ENCODE measurements at regions not wholly inside any gene's neighbourhood (a gene's known extent, or its start where the extent isn't known, plus 50 kb on each side); places are given as distances from the start of the nearest gene placed in this dataset.
"Not testable (repeated sequence)": the region's sequence is repeated elsewhere in the genome, so short reads cannot be mapped to it uniquely, and the experiment has no call there.

DNA sequence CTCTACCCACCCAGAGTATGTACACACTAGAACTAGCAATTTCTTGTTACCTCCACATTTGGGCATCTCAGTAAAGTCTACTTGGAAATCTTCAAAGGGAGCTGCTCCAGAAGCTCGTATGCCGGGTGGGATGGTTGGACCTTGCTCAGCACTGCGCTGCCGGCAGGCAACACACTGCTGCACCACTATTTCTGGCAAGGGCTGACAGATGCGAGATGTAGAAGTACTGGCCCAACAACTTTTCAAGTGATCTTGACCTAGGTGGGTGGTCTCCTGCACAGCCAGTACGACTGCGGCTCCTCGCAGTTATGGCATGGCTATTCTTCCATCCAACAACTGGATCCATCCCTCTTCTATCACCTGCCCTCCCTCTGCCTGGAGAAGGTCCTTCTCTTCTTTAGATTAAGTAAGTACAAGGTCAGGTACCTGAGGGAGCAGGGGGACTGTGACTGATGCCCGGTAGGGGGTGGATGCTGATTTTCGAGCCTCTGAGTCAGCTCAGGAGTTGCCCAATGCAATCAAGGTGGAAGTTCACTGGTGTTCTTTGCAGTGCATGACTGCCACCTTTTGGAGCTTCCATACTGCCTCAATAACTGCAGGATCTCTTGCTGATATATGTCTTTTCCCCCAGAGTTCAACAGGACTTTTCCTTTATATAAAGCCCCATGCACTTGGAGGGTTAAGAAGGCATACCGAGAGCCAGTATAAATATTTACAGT lies 100.4 kb upstream of the SLC1A4 start:
- no peak for DNase-seq

DNA sequence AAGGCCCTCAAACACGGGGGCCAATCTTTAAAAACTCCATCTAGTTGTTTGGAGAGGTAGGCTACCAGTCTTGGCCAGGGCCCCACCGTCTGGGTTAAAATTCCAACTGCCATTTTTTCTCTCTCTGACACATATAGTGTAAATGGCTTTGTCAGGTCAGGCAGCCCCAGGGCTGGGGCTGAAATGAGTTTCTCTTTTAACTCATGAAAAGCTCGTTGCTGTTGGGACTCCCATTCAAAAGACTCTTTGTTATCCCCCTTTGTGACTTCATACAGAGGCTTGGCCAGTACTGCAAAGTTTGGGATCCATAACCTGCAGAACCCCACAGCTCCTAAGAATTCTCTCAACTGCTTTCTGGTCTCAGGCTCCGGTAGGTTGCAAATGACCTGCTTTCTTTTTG lies 99.4 kb upstream of the SLC1A4 start:
- DNase-seq = no peak

DNA sequence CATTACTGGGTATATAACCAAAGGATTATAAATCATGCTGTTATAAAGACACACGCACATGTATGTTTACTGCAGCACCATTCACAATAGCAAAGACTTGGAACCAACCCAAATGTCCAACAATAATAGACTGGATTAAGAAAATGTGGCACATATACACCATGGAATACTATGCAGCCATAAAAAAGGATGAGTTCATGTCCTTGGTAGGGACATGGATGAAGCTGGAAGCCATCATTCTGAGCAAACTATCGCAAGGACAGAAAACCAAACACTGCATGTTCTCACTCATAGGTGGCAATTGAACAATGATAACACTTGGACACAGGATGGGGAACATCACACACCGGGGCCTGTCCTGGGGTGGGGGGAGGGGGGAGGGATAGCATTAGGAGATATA lies 92.6 kb upstream of the SLC1A4 start:
- not testable (repeated sequence) for DNase-seq

DNA sequence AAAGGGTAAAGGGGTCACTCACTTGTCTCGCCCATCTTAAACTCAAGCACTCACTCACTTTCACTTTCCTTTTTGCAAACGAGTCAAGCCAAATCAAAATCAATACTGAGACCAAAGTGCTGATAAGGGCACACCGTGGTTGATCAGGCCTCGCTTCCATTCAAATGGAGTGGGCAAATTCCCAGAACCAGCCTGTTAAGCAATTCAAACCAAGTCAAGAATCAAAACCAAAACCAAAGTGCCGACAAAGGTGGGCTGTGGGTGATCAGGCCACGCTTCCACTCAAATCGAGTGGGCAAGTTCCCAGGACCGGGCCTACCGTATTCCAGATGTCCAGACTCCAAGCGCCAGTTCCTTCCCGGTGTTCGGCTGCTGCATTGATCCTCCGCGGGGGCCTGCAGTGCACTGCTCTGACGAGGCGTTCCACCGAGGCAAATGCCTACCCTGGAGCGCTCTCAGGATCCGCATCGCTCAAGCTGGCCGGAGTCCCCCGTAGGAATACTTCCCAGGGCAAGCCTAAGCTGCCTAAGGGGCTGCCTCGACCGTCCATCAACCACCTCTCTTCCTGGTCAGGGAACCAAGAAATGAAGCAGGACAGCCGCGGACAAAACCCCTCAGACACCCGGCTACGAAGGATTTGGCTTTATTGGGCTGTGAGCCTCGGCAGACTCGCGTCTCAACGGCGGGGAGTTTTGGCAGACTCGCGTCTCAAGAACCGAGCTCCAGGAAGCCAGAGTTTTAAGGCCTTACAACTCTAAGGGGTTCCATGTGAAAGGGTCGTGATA lies 89.9 kb upstream of the SLC1A4 start:
- no peak for DNase-seq

DNA sequence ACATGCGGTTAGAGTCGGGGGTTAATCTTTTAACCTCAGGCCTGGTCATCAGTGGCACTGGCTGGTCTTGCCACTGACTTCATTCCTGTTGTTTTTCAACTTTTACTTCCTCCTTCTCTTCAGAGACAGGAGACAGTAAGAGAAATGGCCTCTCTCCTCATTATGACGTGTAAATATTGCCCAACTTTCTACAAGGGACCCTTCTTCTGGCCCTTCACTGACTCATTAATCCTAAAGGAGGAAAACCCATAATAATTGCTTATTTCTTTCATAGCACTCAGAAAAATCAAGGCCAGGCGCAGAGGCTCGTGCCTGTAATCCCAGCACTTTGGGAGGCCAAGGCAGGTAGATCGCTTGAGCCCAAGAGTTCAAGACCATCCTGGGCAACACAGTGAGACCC lies 89.3 kb upstream of the SLC1A4 start:
- not testable (repeated sequence) for DNase-seq

DNA sequence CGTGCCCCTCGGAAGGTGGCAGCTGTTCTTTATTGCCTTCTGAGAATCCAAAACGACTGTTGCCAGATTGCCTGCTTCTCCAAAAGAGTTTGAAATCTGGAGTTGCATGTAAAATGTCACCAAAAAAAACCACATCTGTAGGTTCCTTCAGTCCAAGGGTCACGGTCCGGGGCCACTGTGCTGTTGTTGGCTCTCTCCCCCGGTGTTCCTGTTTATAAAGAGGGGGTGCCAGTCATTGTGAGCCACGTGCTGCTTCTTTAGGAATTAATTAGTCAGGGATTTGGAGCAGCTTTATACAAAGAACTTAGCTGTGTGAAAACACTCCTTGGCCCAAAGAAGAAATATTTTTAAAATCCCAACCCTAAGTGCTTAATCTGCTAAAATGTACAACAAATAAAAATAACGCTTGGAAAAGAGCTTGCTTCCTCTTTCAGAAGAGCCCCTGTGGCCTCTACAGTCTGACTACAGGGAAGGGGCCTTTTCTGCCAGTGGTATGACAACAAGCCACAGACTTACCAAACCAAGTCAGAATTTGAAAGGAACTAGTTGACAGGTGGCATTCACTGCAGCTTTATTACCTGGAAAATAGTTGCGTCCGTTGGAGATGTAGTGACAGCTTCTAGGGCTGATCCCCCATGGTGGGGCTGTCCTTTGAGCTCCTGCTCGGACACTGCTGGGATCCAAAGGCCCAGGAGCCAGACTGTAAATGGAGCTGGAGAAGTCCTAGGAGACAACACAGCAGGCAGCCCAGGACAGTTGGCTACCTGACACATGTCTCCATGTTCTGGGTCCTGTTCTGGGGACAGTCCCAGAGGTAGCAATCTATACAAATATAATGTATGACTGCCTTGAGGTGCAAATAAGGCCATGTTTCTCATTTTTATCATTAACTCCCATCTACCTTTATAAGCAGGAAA lies 84.5 kb upstream of the SLC1A4 start:
- DNase-seq = no peak

DNA sequence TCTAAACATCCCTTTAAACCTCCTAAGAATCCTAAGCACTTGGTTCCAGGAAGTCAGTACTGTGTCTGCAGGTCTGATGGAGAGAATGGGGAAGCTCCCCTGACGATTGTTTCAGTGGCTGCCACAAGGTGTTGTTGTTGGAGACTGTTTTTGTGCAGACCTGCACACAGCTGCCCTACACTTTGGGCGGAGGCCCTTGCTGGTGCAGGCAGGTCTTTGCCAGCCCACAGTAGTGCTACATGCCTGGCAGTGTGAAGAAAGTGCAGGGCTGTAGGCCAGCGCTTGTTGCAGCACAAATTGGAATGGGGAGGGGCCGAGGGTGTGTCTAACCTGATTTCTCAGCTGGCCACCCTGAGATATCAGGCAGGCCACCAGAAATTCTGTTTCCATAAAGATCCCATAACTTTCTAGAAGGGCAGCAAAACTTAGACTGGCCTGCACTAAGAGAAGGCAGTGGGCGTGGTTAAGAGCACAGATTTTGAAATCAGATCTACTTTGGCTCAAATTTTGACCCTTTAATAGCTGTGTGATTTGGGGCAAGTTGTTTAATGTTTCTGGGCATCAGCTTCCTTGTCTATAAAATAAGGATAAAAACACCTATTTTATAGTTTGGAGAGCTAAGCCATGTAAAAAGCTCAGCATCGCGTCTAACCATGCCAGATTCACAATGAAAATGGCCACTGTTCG lies 83.7 kb upstream of the SLC1A4 start:
- DNase-seq = no peak

DNA sequence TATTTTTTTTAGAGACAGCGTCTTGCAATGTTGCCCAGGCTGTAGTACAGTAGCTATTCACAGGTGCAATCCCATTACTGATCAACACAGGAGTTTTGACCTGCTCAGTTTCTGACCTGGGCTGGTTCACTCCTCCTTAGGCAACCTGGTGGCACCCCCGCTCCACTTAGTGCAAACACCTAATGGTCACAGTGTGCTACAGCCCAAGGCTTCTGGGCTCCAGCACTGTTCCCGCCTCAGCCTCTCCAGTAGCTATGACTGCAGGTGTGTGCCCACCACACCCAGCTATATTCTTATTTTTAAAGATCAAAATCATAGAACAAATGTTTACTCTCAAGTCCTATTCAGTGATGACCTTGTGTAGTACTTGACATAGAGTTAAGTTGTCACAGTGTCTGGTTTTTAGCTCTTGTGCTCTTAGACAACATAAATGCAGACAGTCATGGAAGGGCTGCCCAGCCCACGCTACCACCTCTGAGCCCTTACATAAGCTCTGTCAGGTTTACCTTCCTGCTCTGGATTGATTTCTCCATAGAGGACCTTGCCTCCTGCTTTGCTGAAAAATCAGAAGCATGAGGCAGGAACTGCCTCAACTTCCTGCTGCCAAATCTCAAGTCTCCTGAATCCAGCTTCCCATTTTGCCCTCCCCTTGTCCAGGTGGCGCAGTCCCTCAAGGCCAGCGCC lies 82.2 kb upstream of the SLC1A4 start:
- no peak for DNase-seq

DNA sequence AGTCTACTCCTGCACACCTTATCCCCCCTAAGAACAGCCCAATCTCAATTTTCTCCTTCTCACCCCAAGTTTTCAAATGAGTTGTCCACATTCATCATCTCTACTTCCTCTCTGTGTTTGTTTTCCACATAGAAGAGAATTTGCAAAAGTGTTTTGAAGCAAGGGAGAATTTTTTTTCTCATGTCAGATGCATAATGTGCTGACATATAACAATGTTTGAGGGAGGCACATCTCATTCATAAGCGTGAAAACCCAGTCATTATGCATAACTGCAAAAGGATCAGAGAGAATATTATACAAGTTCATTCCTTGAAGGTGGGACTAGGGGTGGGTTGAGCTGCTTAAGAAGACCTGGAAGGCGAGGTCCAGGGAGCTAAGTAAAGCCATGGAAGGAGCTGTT lies 80.8 kb upstream of the SLC1A4 start:
- DNase-seq = no peak

DNA sequence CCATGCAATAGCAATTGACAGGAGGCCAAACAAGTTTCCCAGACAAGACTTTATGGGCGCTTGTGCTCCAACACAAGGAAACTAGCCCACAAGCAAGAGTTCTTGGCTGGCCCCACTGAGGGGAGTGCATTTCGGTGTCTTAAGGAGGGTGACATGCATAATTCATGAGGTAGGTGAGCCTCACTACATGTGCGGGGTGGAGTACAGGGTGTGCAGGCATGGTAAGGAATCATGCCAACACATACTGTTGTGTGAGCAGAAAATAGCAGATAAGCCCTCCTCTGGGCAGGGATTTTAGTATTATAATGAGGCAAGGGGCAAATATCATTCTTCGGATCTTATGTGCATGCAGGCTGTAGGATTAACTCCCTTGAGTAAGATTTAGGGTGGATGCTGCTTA lies 78.7 kb upstream of the SLC1A4 start:
- no peak for DNase-seq

DNA sequence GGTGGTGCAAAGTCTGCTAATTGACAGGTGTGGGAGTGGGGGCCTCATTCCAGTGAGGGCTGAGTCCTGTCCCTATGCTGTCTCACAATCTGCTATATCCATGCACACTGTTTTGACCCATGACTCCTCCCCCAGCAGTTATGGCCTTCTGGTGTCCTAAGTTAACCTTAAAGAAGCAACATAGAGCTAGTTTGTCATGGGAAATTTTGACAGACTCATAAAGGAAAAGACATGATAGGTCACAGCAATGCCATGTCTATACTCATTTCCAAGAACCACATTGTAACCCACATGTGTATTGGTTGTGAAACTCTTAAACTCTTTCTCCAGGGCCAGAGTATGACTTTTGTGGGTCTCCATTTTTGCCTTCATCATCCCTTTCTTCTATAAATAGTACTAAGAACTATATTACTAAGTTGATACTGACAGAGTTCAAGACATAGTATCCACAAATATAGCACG lies 78.2 kb upstream of the SLC1A4 start:
- DNase-seq = no peak

DNA sequence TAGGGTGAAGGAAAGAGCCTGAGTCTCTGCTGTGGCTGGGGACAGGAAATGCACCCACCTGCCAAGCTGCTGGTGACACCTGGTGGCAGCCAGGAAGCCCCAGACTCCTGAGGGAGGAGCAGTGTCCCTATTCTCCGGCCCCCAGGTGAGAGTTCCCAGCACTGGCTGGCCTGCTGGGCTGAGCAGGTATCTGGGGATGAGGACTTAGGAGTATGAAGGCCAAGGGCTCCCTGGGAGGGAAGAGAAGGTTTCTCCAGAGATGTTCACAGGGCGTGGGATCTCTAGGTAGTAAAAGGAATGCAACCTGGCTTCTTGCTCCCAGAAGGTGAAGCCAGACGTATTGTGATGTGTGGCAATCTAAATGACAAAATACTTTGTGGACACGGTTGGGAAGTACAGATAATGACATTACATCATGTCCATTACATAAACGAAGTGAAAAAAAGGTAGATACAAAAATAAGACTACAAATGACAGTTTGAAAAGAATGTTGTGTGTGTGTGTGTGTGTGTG lies 75.8 kb upstream of the SLC1A4 start:
- DNase-seq = peak; percentile 0

DNA sequence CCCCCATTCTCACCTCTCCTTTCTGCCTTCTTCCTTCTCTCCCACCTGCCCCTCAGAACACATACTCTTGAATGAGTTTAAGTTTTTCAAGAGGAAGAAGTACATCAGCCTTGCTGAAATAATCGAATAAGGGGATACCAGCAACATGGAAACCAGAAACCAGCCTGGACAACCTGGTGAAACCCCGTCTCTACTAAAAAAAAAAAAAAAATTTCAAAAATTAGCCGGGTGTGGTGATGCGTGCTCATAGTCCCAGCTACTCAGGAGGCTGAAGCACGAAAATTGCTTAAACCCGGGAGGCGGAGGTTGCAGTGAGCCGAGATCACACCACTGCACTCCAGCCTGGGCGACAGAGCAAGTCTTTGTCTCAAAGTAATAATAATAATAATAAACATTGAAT lies 75.0 kb upstream of the SLC1A4 start:
- DNase-seq = no peak

DNA sequence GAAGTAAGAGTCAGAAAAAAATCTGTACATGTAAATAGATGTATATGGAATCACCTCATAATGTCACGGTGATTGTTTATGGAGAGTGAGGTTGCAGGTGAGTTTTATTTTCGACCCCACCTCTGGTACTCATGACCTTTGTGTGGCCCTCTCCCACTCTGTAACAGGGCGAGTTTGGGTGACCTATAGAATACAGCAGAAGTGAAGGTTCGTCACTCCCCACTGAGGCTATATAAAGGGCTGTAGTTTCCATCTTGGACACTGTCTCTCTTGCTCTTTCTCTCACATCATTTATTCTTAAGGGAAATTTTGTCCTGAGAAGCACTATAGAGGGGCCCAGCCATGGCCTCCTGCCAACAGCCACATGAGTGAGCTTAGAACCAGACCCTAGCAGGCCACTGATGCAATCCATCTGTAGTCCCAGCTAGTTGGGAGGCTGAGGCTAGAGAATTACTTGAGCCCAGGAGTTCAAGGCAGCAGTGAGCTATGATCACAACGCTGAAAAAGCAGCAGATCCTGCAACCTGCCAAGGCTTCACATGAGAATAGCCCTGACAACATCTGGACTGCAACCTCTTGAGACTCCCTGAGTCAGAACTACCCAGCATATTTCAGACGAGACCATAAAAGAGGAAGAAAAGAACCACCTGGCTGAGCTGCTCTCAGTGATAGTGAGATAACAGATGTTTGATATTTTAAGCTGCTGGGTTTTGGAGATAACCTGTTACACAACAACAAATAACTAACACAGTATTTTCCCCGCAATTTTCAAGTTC lies 74.3 kb upstream of the SLC1A4 start:
- DNase-seq = no peak

DNA sequence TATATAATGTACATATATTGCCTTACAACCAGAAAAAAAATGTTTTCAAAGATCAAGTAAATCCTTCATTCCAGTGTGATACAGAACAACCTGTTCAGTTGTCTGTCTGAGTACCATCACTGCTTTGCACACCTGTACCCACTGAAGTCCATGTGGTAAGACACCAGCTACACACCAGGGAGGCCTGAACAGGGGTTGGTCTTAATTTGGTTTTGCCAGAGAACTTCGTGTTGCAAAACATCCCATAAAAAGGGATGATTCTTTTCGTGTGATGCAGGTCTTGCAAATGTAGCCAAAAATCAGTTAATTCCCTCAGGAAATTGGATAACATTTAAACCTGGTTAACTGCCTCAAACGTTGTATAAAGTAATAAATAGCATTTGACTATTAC lies 73.7 kb upstream of the SLC1A4 start:
- DNase-seq = no peak

DNA sequence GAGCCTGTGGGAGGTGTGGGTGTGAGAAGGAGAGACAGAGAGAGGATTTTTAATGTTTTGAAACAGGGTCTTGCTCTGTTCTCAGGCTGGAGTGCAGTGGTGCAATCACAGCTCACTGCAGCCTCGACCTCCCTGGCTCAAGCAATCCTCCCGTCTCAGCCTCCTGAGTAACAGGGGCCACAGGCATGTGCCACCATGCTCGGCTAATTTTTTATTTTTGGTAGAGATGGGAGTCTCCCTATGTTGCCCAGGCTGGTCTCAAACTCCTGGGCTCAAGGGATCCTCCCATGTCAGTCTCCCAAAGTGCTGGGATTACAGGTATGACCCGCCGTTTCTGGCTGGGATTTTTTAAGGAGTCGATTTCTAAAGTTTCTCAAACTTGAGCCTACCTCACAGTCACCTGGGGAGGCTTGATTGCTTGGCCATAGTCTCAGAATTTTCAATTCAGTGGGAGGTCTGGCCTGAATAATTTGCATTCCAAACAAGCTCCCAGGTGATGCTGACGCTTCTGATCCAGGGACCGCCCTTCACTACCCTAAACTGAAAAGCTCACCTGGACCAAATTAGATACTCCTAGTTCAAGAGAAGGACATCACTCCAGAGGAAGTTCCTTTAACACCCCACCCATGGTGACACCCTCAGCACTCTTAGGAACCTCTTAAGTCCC lies 70.8 kb upstream of the SLC1A4 start:
- DNase-seq = no peak

DNA sequence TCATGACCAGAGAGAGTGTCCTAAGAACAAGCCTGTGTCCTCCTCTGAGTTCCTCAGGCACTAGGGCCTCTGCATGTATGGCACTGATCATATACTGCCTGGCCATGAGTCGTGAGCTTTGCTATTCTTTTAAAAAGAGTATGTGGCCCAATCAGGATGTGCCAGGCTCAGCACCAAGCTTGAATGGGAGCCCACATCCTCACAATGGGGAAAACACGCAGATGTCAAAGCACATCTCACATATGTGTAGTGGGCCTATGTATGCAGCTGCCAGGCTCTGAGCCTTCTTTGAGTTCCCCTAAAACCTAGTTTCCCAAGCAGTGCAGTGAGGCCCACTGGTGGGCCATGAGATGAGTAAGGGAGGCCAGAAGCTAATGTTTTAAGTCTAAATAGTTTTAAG lies 69.9 kb upstream of the SLC1A4 start:
- no peak for DNase-seq

DNA sequence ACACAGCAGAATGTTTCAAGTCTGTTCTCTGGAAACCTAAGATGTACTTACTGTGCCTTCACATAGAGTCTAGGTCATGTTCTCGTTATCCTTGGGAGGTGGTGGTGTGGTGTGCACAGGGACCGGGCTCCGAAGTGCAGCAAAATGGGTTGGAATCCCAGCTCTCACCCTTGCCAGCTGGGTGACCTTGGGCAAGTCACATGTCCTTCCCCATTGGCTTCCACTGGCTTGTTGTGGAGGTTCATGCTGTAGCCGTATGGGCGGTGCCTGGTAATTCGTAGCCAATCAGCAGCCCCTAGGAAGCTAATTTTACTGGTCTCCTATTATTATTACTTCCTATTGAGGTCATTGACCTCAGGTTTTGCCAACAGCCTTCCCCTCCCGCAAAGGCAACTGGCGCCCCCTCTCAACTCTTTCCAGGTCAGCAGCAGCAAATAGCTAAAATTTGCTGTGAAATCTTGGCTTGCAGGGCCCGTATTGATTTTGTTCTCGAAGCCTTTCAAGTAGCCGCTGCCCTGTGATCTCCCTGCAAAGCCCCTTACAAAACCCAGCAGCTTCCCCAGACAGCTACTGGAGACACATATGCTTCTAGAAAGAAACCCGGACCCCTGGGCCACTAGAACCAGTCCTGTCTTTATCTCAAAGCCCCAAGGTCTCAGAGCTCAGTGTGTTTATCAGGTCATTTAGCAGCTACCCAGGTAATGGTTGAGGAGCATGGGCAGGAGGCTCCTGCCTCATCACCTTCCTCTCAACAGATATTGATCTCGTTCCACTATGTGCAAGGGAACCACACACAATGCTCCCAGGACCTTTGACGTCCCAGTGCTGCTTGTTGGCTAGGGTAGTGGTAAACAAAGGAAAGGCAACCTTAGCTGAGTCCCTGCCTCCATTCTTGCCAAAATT lies 66.5 kb upstream of the SLC1A4 start:
- DNase-seq = no peak

DNA sequence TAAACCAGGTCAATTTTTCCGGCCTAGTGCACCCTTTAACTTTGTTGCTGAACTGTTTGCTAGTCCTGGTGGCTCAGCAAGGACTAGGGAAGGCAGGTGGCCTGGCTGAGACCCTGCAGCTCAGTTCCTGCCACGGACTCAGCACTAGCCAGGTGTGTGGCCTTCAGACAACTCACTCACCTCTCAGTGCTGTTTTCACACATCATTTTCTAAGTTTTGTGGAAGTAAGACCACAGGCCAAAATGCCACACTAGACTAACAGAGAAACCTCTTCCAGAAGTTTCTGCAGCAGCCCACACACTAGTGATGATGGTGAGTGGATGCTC lies 65.9 kb upstream of the SLC1A4 start:
- DNase-seq = no peak

All from NCI-H1092 treated with DMSO at 0.1 percent for 48 hours (cell line).